ENCODE measurements at regions not wholly inside any gene's neighbourhood (a gene's known extent, or its start where the extent isn't known, plus 50 kb on each side); places are given as distances from the start of the nearest gene placed in this dataset.
A peak's percentile ranks its signal among the peaks of the same experiment; 100 is the strongest.

DNA sequence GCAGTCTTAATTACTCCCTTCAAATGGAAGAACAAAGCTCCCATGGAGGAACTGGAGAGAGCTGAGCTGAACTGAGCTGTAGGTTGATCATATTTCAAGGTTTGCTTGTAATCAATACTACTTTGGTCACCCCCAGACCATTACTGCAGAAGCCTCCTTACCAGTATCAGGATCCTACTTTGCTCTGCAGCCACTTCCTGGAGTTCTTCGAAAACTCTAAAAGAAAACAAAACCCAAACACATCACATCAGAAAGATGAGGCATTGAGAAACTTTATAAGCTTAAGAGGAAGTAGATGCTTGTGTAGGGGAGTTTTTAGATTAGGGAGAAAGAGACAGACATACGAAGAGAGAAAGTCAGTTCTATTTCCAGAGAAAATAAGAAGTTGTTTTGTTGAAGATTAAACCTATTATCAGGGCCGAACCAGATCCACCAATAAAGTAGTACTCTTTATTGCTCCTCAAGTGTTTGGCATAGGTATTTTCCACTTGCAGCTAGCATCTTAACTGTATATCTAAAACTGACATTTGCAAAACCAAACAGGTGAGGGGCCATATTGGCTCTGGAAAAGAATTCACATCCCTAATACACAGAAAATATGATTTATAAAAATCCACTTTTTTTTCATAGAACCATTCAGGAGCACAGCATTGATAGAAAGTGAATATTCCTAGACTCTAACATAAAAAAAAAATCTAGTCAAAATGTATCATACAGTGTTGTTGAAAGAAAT is 166.9 kb upstream of the KLF7 start:
- no peaks in the 10 kb centered on the region for H3K36me3 ChIP-seq
- 82% methylated on average over 3 of the region's 3 CpGs for WGBS
- intact Hi-C loops (cut with DNase I): loop anchor here (5.0 to 10.0 kb wide), 3 partner anchors 68 to 142 kb away; no protein-coding TSS in a partner anchor
- TF ChIP-seq POLR2AphosphoS5 (IDR thresholded peaks at IDR 0.05): no peak
- TF ChIP-seq EP300 (IDR thresholded peaks at IDR 0.05): no peak
- TF ChIP-seq, protein P1, sequence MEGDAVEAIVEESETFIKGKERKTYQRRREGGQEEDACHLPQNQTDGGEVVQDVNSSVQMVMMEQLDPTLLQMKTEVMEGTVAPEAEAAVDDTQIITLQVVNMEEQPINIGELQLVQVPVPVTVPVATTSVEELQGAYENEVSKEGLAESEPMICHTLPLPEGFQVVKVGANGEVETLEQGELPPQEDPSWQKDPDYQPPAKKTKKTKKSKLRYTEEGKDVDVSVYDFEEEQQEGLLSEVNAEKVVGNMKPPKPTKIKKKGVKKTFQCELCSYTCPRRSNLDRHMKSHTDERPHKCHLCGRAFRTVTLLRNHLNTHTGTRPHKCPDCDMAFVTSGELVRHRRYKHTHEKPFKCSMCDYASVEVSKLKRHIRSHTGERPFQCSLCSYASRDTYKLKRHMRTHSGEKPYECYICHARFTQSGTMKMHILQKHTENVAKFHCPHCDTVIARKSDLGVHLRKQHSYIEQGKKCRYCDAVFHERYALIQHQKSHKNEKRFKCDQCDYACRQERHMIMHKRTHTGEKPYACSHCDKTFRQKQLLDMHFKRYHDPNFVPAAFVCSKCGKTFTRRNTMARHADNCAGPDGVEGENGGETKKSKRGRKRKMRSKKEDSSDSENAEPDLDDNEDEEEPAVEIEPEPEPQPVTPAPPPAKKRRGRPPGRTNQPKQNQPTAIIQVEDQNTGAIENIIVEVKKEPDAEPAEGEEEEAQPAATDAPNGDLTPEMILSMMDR (IDR thresholded peaks at IDR 0.05): no peak
- TF ChIP-seq POLR2A (IDR thresholded peaks at IDR 0.05; ENCODE audit: low read depth): no peak
- H3K9me3 ChIP-seq: no peaks in the 10 kb centered on the region
- H3K4me3 ChIP-seq: no peak overlapping the region
- no peak for DNase-seq (ENCODE audit: extremely low spot score)
- peaks cover 14 to 27% (median 21%) of the 10 kb centered on the region in 4 donors for H3K4me1 ChIP-seq
- H3K27ac ChIP-seq (replicated peaks in 1 of 4): no peak overlapping the region
- no peaks in the 10 kb centered on the region for H3K27me3 ChIP-seq

DNA sequence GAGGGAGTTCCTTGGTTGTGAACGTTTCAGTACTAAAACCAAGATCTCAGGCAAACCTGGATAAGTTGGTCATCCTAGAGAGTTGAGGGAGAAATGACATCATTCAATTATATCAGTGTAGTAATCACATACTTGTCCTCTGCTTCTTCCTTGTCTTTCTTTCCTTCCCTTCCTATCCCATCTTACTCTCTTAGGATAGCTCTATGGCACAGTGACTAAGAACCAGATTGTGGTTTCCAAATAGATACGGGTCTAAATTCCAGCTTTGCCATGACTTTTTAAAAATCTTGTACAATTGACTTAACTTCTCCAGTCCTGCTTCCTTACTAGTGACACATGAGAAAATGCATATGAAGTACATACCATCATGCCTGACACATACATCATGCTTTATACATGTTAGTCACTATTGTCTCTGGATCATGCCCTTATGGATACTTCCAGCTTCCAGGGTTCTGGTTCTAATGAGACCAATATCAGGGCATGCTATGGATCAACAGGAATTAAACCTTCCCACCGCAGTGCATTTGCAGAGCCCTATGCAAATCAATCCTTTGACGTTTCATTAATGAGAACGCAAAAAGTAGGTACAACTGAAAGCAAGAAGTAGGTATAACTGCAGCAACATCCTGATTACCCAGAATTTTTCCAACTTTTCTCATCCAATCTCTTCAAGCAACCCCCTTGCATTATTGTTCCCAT is 168.0 kb upstream of the KLF7 start:
- DNase-seq (ENCODE audit: extremely low spot score): no peak
- intact Hi-C loops (cut with DNase I): loop anchor here (5.0 to 10.0 kb wide), 3 partner anchors 69 to 141 kb away; no protein-coding TSS in a partner anchor
- no peaks in the 10 kb centered on the region for H3K27me3 ChIP-seq
- peak overlapping the region; percentile 77 to 87 (median 82) for H3K27ac ChIP-seq (replicated peaks in 1 of 4)
- TF ChIP-seq POLR2A (IDR thresholded peaks at IDR 0.05; ENCODE audit: low read depth) (no peak), EP300 (IDR thresholded peaks at IDR 0.05) (no peak)
- TF ChIP-seq, protein P1 (IDR thresholded peaks at IDR 0.05): no peak
- peaks cover 20 to 34% (median 24%) of the 10 kb centered on the region in 4 donors for H3K4me1 ChIP-seq
- H3K9me3 ChIP-seq: no peaks in the 10 kb centered on the region
- 84% methylated on average over 5 of the region's 5 CpGs for WGBS
- no peaks in the 10 kb centered on the region for H3K36me3 ChIP-seq
- peak overlapping the region in 3 of 4 donors; percentile 22 to 47 (median 38) for H3K4me3 ChIP-seq

GRCh38 chr2:207334301-207334623 is 168.5 kb upstream of the KLF7 start:
- Histone ChIP-seq H3K36me3 (no peaks in the 10 kb centered on the region), H3K9me3 (no peaks in the 10 kb centered on the region), H3K4me3 (peak overlapping the region; percentile 22 to 47 (median 38)), H3K4me1 (peaks cover 20 to 34% (median 25%) of the 10 kb centered on the region in 4 donors), H3K27ac (replicated peaks in 1 of 4) (peak overlapping the region; percentile 77 to 87 (median 82)), H3K27me3 (no peaks in the 10 kb centered on the region)
- no peak for DNase-seq (ENCODE audit: extremely low spot score)
- intact Hi-C loops (cut with DNase I): loop anchor here (5.0 to 10.0 kb wide), 3 partner anchors 69 to 141 kb away; no protein-coding TSS in a partner anchor
- WGBS: 49% methylated on average over 8 of the region's 8 CpGs
- TF ChIP-seq POLR2AphosphoS5 (IDR thresholded peaks at IDR 0.05): no peak
- no peak for TF ChIP-seq POLR2A (IDR thresholded peaks at IDR 0.05; ENCODE audit: low read depth)

DNA sequence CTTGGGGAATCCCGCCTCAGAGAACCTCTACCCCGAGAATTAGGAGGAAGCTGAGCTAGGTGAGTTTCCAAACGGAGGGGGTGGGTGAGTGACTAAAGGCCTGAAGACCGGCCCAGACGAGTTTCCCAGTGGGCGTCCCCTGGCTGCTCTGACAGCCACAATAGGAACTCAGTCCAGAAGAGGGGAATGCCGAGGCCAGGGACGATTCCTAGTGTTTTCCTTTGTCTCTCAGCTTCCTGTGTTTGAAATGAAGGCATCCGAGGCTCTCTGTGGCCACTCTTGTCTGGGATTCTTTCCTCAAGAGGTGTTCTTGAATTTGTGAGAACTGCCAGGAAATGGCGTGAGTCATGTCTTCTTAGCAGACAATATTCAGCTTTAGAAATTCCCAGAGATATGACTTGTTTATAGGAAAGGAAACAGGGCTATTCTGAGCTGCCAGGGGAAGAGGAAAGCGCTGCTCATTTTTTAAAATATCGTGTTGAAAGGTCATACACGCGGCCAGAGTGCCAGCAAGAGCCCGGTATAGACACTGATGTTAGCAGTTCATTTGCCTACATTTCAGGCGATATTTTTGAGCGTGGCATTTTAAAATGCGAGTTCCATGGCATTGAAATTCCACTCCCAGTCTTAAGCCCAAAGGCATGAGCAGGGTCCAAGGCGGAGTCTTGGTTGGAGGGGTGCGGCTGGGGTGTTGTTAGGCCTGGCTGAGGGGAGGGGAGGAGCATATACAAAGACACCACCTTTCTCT is 169.1 kb upstream of the KLF7 start:
- TF ChIP-seq EP300 (IDR thresholded peaks at IDR 0.05): peak; percentile 85
- peak; percentile 68 to 83 for TF ChIP-seq POLR2AphosphoS5 (IDR thresholded peaks at IDR 0.05)
- no peak for TF ChIP-seq POLR2A (IDR thresholded peaks at IDR 0.05; ENCODE audit: low read depth)
- DNase-seq (ENCODE audit: extremely low spot score): no peak
- intact Hi-C loops (cut with DNase I): loop anchor here (5.0 to 10.0 kb wide), 4 partner anchors 70 to 167 kb away; partner anchors contain the start of gene KLF7
- Histone ChIP-seq H3K27ac (replicated peaks in 1 of 4) (peak overlapping the region; percentile 77 to 87 (median 82)), H3K36me3 (no peaks in the 10 kb centered on the region), H3K27me3 (no peaks in the 10 kb centered on the region), H3K9me3 (no peaks in the 10 kb centered on the region), H3K4me3 (peak overlapping the region; percentile 22 to 47 (median 38)), H3K4me1 (peaks cover 20 to 34% (median 25%) of the 10 kb centered on the region in 4 donors)
- WGBS: 25% methylated on average over 20 of the region's 20 CpGs

GRCh38 chr2:207337234-207338219 is 171.8 kb upstream of the KLF7 start:
- Histone ChIP-seq H3K4me3 (no peak overlapping the region), H3K27me3 (no peaks in the 10 kb centered on the region), H3K36me3 (no peaks in the 10 kb centered on the region), H3K27ac (replicated peaks in 1 of 4) (peak overlapping the region in 2 of 4 donors; percentile 4 to 15), H3K9me3 (no peaks in the 10 kb centered on the region), H3K4me1 (peaks cover 18 to 34% (median 22%) of the 10 kb centered on the region in 4 donors)
- TF ChIP-seq, protein P1 (IDR thresholded peaks at IDR 0.05): no peak
- TF ChIP-seq EP300 (IDR thresholded peaks at IDR 0.05): no peak
- no peak for TF ChIP-seq POLR2AphosphoS5 (IDR thresholded peaks at IDR 0.05)
- no peak for TF ChIP-seq POLR2A (IDR thresholded peaks at IDR 0.05; ENCODE audit: low read depth)
- 86% methylated on average over 6 of the region's 6 CpGs for WGBS
- intact Hi-C loops (cut with DNase I): loop anchor here (5.0 to 10.0 kb wide), 3 partner anchors 73 to 170 kb away; partner anchors contain the start of gene KLF7
- no peak for DNase-seq (ENCODE audit: extremely low spot score)
